Activated B cell treated with CpG ODN at 0.5 μM for 24 hours (primary cell): ENCODE measurements at regions not wholly inside any gene's neighbourhood (a gene's known extent, or its start where the extent isn't known, plus 50 kb on each side); places are given as distances from the start of the nearest gene placed in this dataset.

Source experiments
- ATAC-seq: fragments of 200-7000 bp; cut with Tn5 transposase; one replicate; pipeline ENCODE4 v1.10.0; 2021; ENCODE audit warnings: low read depth, mild to moderate bottlenecking, moderate library complexity
- CTCF ChIA-PET: fragments of 350-600 bp; sonication (Branson Sonifier 250); formaldehyde crosslinking; loops from one replicate; lab custom pipeline; 2021; ENCODE audit warnings: antibody characterized with exemption; lab: Charles Lee
- POLR2A ChIA-PET: fragments of 350-600 bp; sonication (Branson Sonifier 250); formaldehyde crosslinking; loops from one replicate; lab custom pipeline; 2021; ENCODE audit warnings: antibody characterized with exemption; lab: Charles Lee
- DNase-seq: peaks from one replicate; pipeline ENCODE4 v3.0.0; 2022
- H3K27ac Mint-ChIP-seq: one replicate; pipeline ENCODE4 v1.8.0; 2020; ENCODE audit warnings: mixed read lengths
- H3K27me3 Mint-ChIP-seq: one replicate; pipeline ENCODE4 v1.8.0; 2021; ENCODE audit warnings: mixed read lengths
- H3K36me3 Mint-ChIP-seq: one replicate; pipeline ENCODE4 v1.8.0; 2021; ENCODE audit warnings: low read depth, mixed read lengths
- H3K4me1 Mint-ChIP-seq: one replicate; pipeline ENCODE4 v1.8.0; 2021; ENCODE audit warnings: mixed read lengths
- H3K4me3 Mint-ChIP-seq: one replicate; pipeline ENCODE4 v1.8.0; 2020; ENCODE audit warnings: mild to moderate bottlenecking, mixed read lengths
- H3K9me3 Mint-ChIP-seq: one replicate; pipeline ENCODE4 v1.8.0; 2020; ENCODE audit warnings: mixed read lengths
- intact Hi-C: fragments of 100-400 bp; cut with micrococcal nuclease; formaldehyde crosslinking; loops from one replicate; pipeline ENCODE4 v1.15.1; 2024
- TF ChIP-seq, protein P1 (sequence below): fragments of 200-600 bp; IDR thresholded peaks from one replicate; pipeline ENCODE4 v1.8.0; 2022; ENCODE audit warnings: antibody characterized with exemption, mild to moderate bottlenecking

- POLR2A ChIA-PET: no interaction called here
- CTCF ChIA-PET: no interaction called here
- H3K27me3 Mint-ChIP-seq: peaks cover 5% of the 10 kb centered on the region
Observed at GRCh38 chr2:23029951-23030350, 355.0 kb upstream of the KLHL29 start.

GRCh38 chr2:23034996-23035395, 350.0 kb upstream of the KLHL29 start:
- intact Hi-C loops: no loop called here
- H3K27me3 Mint-ChIP-seq: no peaks in the 10 kb centered on the region
- H3K27ac Mint-ChIP-seq: no peak overlapping the region
- no peaks in the 10 kb centered on the region for H3K4me1 Mint-ChIP-seq
- H3K36me3 Mint-ChIP-seq: no peaks in the 10 kb centered on the region
- ATAC-seq: no peak
- POLR2A ChIA-PET: no interaction called here
- DNase-seq: no peak
- H3K4me3 Mint-ChIP-seq: no peak overlapping the region
- no peaks in the 10 kb centered on the region for H3K9me3 Mint-ChIP-seq
- TF ChIP-seq, protein P1, sequence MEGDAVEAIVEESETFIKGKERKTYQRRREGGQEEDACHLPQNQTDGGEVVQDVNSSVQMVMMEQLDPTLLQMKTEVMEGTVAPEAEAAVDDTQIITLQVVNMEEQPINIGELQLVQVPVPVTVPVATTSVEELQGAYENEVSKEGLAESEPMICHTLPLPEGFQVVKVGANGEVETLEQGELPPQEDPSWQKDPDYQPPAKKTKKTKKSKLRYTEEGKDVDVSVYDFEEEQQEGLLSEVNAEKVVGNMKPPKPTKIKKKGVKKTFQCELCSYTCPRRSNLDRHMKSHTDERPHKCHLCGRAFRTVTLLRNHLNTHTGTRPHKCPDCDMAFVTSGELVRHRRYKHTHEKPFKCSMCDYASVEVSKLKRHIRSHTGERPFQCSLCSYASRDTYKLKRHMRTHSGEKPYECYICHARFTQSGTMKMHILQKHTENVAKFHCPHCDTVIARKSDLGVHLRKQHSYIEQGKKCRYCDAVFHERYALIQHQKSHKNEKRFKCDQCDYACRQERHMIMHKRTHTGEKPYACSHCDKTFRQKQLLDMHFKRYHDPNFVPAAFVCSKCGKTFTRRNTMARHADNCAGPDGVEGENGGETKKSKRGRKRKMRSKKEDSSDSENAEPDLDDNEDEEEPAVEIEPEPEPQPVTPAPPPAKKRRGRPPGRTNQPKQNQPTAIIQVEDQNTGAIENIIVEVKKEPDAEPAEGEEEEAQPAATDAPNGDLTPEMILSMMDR: no peak
- CTCF ChIA-PET: no interaction called here

More at GRCh38 chr2:23029951-23030350, 355.0 kb upstream of the KLHL29 start:
- Mint-ChIP-seq H3K4me1 (no peaks in the 10 kb centered on the region), H3K9me3 (no peaks in the 10 kb centered on the region), H3K36me3 (no peaks in the 10 kb centered on the region), H3K27ac (no peak overlapping the region), H3K4me3 (no peak overlapping the region)
- ATAC-seq (no peak), DNase-seq (no peak)
- TF ChIP-seq, protein P1: no peak
- intact Hi-C loops: no loop called here

GRCh38 chr2:23036629-23037028, 348.4 kb upstream of the KLHL29 start:
- ATAC-seq (no peak), DNase-seq (no peak)
- H3K27ac Mint-ChIP-seq: no peak overlapping the region
- H3K4me1 Mint-ChIP-seq: no peaks in the 10 kb centered on the region
- CTCF ChIA-PET: no interaction called here
- H3K4me3 Mint-ChIP-seq: no peak overlapping the region
- no peaks in the 10 kb centered on the region for H3K9me3 Mint-ChIP-seq
- H3K36me3 Mint-ChIP-seq: no peaks in the 10 kb centered on the region
- no peaks in the 10 kb centered on the region for H3K27me3 Mint-ChIP-seq
- TF ChIP-seq, protein P1: no peak
- POLR2A ChIA-PET: no interaction called here
- intact Hi-C loops: no loop called here

GRCh38 chr2:23037596-23037995, 347.4 kb upstream of the KLHL29 start:
- H3K9me3 Mint-ChIP-seq: no peaks in the 10 kb centered on the region
- TF ChIP-seq, protein P1: no peak
- CTCF ChIA-PET: no interaction called here
- no peaks in the 10 kb centered on the region for H3K27me3 Mint-ChIP-seq
- H3K4me3 Mint-ChIP-seq: no peak overlapping the region
- H3K27ac Mint-ChIP-seq: no peak overlapping the region
- H3K36me3 Mint-ChIP-seq: no peaks in the 10 kb centered on the region
- POLR2A ChIA-PET: no interaction called here
- ATAC-seq: no peak
- no peak for DNase-seq
- intact Hi-C loops: no loop called here
- no peaks in the 10 kb centered on the region for H3K4me1 Mint-ChIP-seq

DNA sequence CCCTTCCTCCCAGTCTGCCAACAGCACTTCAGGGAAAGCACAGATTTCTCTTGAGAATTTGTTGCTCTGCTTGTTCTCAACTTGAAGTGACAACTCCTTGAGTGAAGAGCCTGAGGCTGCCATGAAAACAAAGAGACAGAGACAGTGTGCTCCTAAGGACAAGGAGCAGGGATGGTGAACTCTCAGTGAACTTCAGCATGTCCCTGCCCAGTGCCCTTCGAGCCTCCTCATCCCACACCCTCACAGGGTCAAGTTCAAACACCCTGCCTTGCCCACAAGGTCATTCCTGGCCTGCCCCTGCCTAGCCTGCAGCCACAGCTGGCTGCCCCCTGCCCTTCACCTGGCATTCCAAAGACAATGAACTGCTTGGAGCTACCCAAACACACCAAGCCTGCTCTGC, 343.5 kb upstream of the KLHL29 start:
- TF ChIP-seq, protein P1: no peak
- CTCF ChIA-PET: no interaction called here
- Mint-ChIP-seq H3K36me3 (no peaks in the 10 kb centered on the region), H3K9me3 (no peaks in the 10 kb centered on the region), H3K4me1 (no peaks in the 10 kb centered on the region), H3K27ac (no peak overlapping the region), H3K27me3 (no peaks in the 10 kb centered on the region), H3K4me3 (no peak overlapping the region)
- intact Hi-C loops: no loop called here
- POLR2A ChIA-PET: no interaction called here
- ATAC-seq (no peak), DNase-seq (no peak)
